ENCODE measurements at regions not wholly inside any gene's neighbourhood (a gene's known extent, or its start where the extent isn't known, plus 50 kb on each side); places are given as distances from the start of the nearest gene placed in this dataset.

GRCh38 chr6:118400582-118400981 is 147.5 kb upstream of the PLN start:
- TF ChIP-seq CTCF (IDR thresholded peaks at IDR 0.05; ENCODE audit: insufficient read depth, low read depth, low read length) = no peak
- no peak for TF ChIP-seq EZH2 (IDR thresholded peaks at IDR 0.05; ENCODE audit: insufficient read depth, low read length)

Measured in astrocyte (in vitro differentiated cells and primary cell).